T-cell (primary cell): ENCODE measurements at regions not wholly inside any gene's neighbourhood (a gene's known extent, or its start where the extent isn't known, plus 50 kb on each side); places are given as distances from the start of the nearest gene placed in this dataset.

Experiments used
- ATAC-seq, 4 experiments: fragments of 200-7000 bp in 3 of 4; fragments of 150-1000 bp in 1 of 4; cut with Tn5 transposase; replicated peaks in 1 of 4; 1 replicate in 3 of 4; 2 replicates in 1 of 4; pipeline ENCODE4 v1.10.0; 2021; ENCODE audit warnings: moderate library complexity in 3 of 4, mild to moderate bottlenecking in 2 of 4, moderate number of reproducible peaks in 1 of 4
- CTCF ChIA-PET, 2 donors: fragments of 300-600 bp; sonication (Branson Sonifier 250); formaldehyde crosslinking; loops; one replicate each; lab custom pipeline; 2022; ENCODE audit warnings: antibody characterized with exemption in 2 of 2; lab: Charles Lee
- POLR2A ChIA-PET, 2 donors: fragments of 300-600 bp; sonication (Branson Sonifier 250); formaldehyde crosslinking; loops; one replicate each; lab custom pipeline; 2022; ENCODE audit warnings: antibody characterized with exemption in 2 of 2; lab: Charles Lee
- DNase-seq, 35 experiments: peaks; one replicate each; pipeline versions ENCODE4 v3.0.0 to v3.0.0-alpha.2; 2013 to 2023
- H3K27ac ChIP-seq: one replicate; pipeline ENCODE4 v1.5.1; 2013; ENCODE audit warnings: low read length
- H3K27me3 ChIP-seq, 2 experiments: replicated peaks in 1 of 2; 1 replicate in 1 of 2; 2 replicates in 1 of 2; pipeline versions ENCODE4 v1.6.1 to v1.7.0; 2013; ENCODE audit warnings: low read length in 1 of 2, mixed read lengths in 1 of 2; ENCODE audit not compliant: control insufficient read depth in 2 of 2, insufficient read depth in 2 of 2; ENCODE audit errors: extremely low read depth in 1 of 2
- H3K36me3 ChIP-seq, 2 donors: 1 replicate in 1 of 2; 2 replicates in 1 of 2; pipeline versions ENCODE4 v1.6.1 to v1.7.0; 2013; ENCODE audit warnings: low read length in 1 of 2; ENCODE audit not compliant: control insufficient read depth in 2 of 2, insufficient read depth in 1 of 2; ENCODE audit errors: extremely low read depth in 1 of 2
- H3K4me1 ChIP-seq, 2 experiments: 1 replicate in 1 of 2; 2 replicates in 1 of 2; pipeline versions ENCODE4 v1.6.1 to v1.7.0; 2013; ENCODE audit warnings: low read length in 2 of 2, mixed read lengths in 1 of 2; ENCODE audit not compliant: insufficient read depth in 2 of 2, control insufficient read depth in 1 of 2; ENCODE audit errors: extremely low read depth in 1 of 2
- H3K4me3 ChIP-seq, 2 donors: 1 replicate in 1 of 2; 2 replicates in 1 of 2; pipeline versions ENCODE4 v1.5.1 to v1.7.0; 2013; ENCODE audit warnings: mild to moderate bottlenecking in 2 of 2, low read length in 1 of 2, moderate library complexity in 1 of 2; ENCODE audit not compliant: control insufficient read depth in 1 of 2; ENCODE audit errors: extremely low read depth in 1 of 2
- H3K9me3 ChIP-seq: 2 replicates; pipeline ENCODE4 v1.7.0; 2013
- H3K27ac Mint-ChIP-seq, 2 donors: one replicate each; pipeline ENCODE4 v1.8.0; 2020 to 2021; ENCODE audit warnings: mild to moderate bottlenecking in 2 of 2, mixed read lengths in 2 of 2
- H3K27me3 Mint-ChIP-seq, 2 donors: one replicate each; pipeline ENCODE4 v1.8.0; 2021 to 2022; ENCODE audit warnings: mixed read lengths in 2 of 2
- H3K36me3 Mint-ChIP-seq: one replicate; pipeline ENCODE4 v1.8.0; 2021; ENCODE audit warnings: mixed read lengths
- H3K4me1 Mint-ChIP-seq, 3 donors: one replicate each; pipeline ENCODE4 v1.8.0; 2020 to 2022; ENCODE audit warnings: mixed read lengths in 3 of 3, mild to moderate bottlenecking in 1 of 3
- H3K4me3 Mint-ChIP-seq, 3 donors: one replicate each; pipeline ENCODE4 v1.8.0; 2020 to 2022; ENCODE audit warnings: mild to moderate bottlenecking in 3 of 3, mixed read lengths in 3 of 3, moderate library complexity in 3 of 3
- H3K9me3 Mint-ChIP-seq, 3 donors: one replicate each; pipeline ENCODE4 v1.8.0; 2020 to 2022; ENCODE audit warnings: mixed read lengths in 3 of 3
- WGBS: methylation state at CpG from one replicate; pipeline ENCODE4 v1.1.5; 2013; ENCODE audit warnings: missing lambda C conversion rate; ENCODE audit not compliant: insufficient coverage; 5-methylcytosine and 5-hydroxymethylcytosine counted together

GRCh38 chrX:147468600-147468999 is 443.1 kb upstream of the FMR1 start:
- Mint-ChIP-seq H3K4me3 (no peak overlapping the region), H3K27ac (no peak overlapping the region), H3K9me3 (no peaks in the 10 kb centered on the region), H3K36me3 (no peaks in the 10 kb centered on the region), H3K27me3 (no peaks in the 10 kb centered on the region), H3K4me1 (no peaks in the 10 kb centered on the region)
- H3K9me3 ChIP-seq, result no peaks in the 10 kb centered on the region
- H3K27me3 ChIP-seq, result no peaks in the 10 kb centered on the region
- no peaks in the 10 kb centered on the region for H3K36me3 ChIP-seq
- H3K4me3 ChIP-seq, result no peak overlapping the region
- no peaks in the 10 kb centered on the region for H3K4me1 ChIP-seq
- WGBS, result no CpG with 5 or more reads among the region's 4 CpGs
- DNase-seq, result no peak
- no peak for ATAC-seq
- ChIA-PET POLR2A (no interaction called here), CTCF (no interaction called here)
- no peak overlapping the region for H3K27ac ChIP-seq

DNA sequence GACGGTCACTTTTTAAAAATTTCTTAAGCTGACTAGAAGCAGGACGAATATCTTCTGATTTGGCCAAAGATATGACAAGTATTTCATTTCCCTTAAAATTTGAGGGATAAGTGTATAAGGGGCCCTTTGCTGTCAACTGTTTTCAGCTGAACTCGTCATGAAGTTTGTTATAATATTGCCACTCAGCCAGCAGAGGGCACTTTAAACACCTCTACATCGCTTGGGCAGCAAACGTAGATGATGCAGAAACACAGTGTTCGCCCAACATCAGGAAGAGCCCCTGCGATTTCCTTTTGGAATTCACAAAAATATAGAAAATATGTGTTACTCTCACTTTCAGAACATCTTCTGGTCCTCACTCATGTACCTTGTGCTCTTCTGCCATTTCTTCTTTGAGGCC is 435.7 kb upstream of the FMR1 start:
- POLR2A ChIA-PET, result interaction anchor here in 1 of 2 donors (0.6 kb wide), 1 partner anchor 103 kb away, joined by 3 read pairs; no protein-coding TSS in a partner anchor

GRCh38 chrX:147478899-147479298 is 432.8 kb upstream of the FMR1 start:
- Mint-ChIP-seq H3K36me3 (no peaks in the 10 kb centered on the region), H3K27ac (no peak overlapping the region), H3K4me3 (no peak overlapping the region), H3K9me3 (peaks cover 0 to 4% (median 0%) of the 10 kb centered on the region in 3 donors), H3K27me3 (no peaks in the 10 kb centered on the region), H3K4me1 (no peaks in the 10 kb centered on the region)
- Histone ChIP-seq H3K27me3 (no peaks in the 10 kb centered on the region), H3K36me3 (no peaks in the 10 kb centered on the region), H3K9me3 (no peaks in the 10 kb centered on the region), H3K4me3 (no peak overlapping the region), H3K4me1 (no peaks in the 10 kb centered on the region), H3K27ac (no peak overlapping the region)
- no peak for ATAC-seq
- WGBS, result no CpG with 5 or more reads among the region's 2 CpGs
- DNase-seq, result no peak
- ChIA-PET CTCF (no interaction called here), POLR2A (no interaction called here)

More for the DNA sequence above, 435.7 kb upstream of the FMR1 start:
- no peaks in the 10 kb centered on the region for H3K4me1 ChIP-seq
- H3K4me1 Mint-ChIP-seq, result no peaks in the 10 kb centered on the region
- H3K27me3 Mint-ChIP-seq, result no peaks in the 10 kb centered on the region
- no CpG with 5 or more reads among the region's 7 CpGs for WGBS
- no peaks in the 10 kb centered on the region for H3K9me3 ChIP-seq
- DNase-seq, result peak in 1 of 35 experiments; percentile 2
- no peak overlapping the region for H3K27ac ChIP-seq
- no peak for ATAC-seq
- H3K36me3 Mint-ChIP-seq, result no peaks in the 10 kb centered on the region
- no peaks in the 10 kb centered on the region for H3K27me3 ChIP-seq
- peaks cover 0 to 4% (median 0%) of the 10 kb centered on the region in 3 donors for H3K9me3 Mint-ChIP-seq
- H3K36me3 ChIP-seq, result no peaks in the 10 kb centered on the region
- CTCF ChIA-PET, result interaction anchor here in 1 of 2 donors (0.6 kb wide), 1 partner anchor 21 kb away, joined by 3 read pairs; no protein-coding TSS in a partner anchor
- no peak overlapping the region for H3K27ac Mint-ChIP-seq
- no peak overlapping the region for H3K4me3 Mint-ChIP-seq
- no peak overlapping the region for H3K4me3 ChIP-seq

GRCh38 chrX:147485207-147485606 is 426.5 kb upstream of the FMR1 start:
- Mint-ChIP-seq H3K4me1 (no peaks in the 10 kb centered on the region), H3K9me3 (peaks cover 0 to under 1% (median 0%) of the 10 kb centered on the region in 3 donors), H3K27ac (no peak overlapping the region), H3K36me3 (no peaks in the 10 kb centered on the region), H3K27me3 (peaks cover 0 to 5% of the 10 kb centered on the region in 2 donors), H3K4me3 (no peak overlapping the region)
- H3K4me3 ChIP-seq, result no peak overlapping the region
- no peak overlapping the region for H3K27ac ChIP-seq
- H3K9me3 ChIP-seq, result no peaks in the 10 kb centered on the region
- H3K36me3 ChIP-seq, result no peaks in the 10 kb centered on the region
- POLR2A ChIA-PET, result no interaction called here
- CTCF ChIA-PET, result no interaction called here
- H3K27me3 ChIP-seq, result no peaks in the 10 kb centered on the region
- no CpG with 5 or more reads among the region's 2 CpGs for whole genome bisulfite sequencing
- no peaks in the 10 kb centered on the region for H3K4me1 ChIP-seq
- ATAC-seq, result no peak
- DNase-seq, result no peak

DNA sequence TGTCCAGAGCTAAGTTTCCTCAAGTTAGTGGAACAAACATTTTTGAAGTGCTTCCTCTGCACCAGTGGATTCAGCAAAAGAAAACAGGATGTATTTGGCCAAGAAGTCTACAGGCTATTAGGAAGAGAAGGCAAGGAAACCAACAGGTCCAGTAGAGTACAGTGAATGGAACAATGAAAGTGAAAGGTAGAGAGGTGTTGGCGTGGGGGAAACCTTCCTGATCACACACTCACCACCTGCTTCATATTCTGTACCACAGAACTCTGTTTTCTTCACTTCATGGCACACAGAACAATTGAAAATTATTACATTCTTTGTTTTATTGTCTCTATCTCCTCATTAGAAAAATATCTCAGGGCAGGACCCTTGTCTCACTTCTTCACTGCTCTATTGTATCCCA is 417.4 kb upstream of the FMR1 start:
- no peak overlapping the region for H3K27ac Mint-ChIP-seq
- H3K9me3 ChIP-seq, result no peaks in the 10 kb centered on the region
- H3K36me3 Mint-ChIP-seq, result no peaks in the 10 kb centered on the region
- H3K27me3 ChIP-seq, result no peaks in the 10 kb centered on the region
- WGBS, result no CpG with 5 or more reads among the region's 1 CpG
- DNase-seq (no peak), ATAC-seq (no peak)
- no peaks in the 10 kb centered on the region for H3K4me1 Mint-ChIP-seq
- no peak overlapping the region for H3K4me3 Mint-ChIP-seq
- H3K4me3 ChIP-seq, result no peak overlapping the region
- ChIA-PET POLR2A (no interaction called here), CTCF (no interaction called here)
- H3K4me1 ChIP-seq, result no peaks in the 10 kb centered on the region
- peaks cover 0 to 22% of the 10 kb centered on the region in 2 donors for H3K27me3 Mint-ChIP-seq
- H3K9me3 Mint-ChIP-seq, result peaks cover 0 to 8% (median 4%) of the 10 kb centered on the region in 3 donors
- no peak overlapping the region for H3K27ac ChIP-seq
- H3K36me3 ChIP-seq, result no peaks in the 10 kb centered on the region

DNA sequence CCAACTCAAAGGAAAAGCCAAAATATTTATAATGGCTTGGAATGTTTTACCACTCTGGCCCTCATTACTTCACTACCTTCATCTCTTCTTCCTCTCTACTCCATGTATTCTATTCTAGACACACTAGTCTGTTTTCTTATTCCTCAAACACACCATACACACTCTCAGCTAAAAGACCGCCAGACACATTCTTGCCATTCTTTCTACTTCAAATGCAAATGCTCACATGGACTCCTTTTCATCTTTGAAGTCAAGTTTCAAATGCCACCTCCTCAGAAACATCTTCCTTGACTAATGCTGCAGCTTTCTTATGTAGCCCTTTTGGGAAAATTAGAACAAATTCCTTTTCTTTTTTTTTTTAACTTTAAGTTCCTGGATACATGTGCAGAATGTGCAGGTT is 412.9 kb upstream of the FMR1 start:
- CTCF ChIA-PET, result no interaction called here
- POLR2A ChIA-PET, result no interaction called here
- H3K9me3 ChIP-seq, result no peaks in the 10 kb centered on the region
- Mint-ChIP-seq H3K4me3 (no peak overlapping the region), H3K36me3 (no peaks in the 10 kb centered on the region), H3K27ac (no peak overlapping the region), H3K4me1 (no peaks in the 10 kb centered on the region), H3K9me3 (peaks cover 0 to 8% (median 3%) of the 10 kb centered on the region in 3 donors), H3K27me3 (peaks cover 0 to 14% of the 10 kb centered on the region in 2 donors)
- no peak overlapping the region for H3K4me3 ChIP-seq
- no peak for ATAC-seq
- WGBS, result 83% methylated on average over 1 of the region's 1 CpG
- H3K4me1 ChIP-seq, result no peaks in the 10 kb centered on the region
- no peaks in the 10 kb centered on the region for H3K36me3 ChIP-seq
- no peak overlapping the region for H3K27ac ChIP-seq
- no peaks in the 10 kb centered on the region for H3K27me3 ChIP-seq
- no peak for DNase-seq

GRCh38 chrX:147522981-147523380 is 388.7 kb upstream of the FMR1 start:
- no CpG with 5 or more reads among the region's 2 CpGs for WGBS
- POLR2A ChIA-PET, result no interaction called here

More at GRCh38 chrX:147522981-147523380, 388.7 kb upstream of the FMR1 start:
- Histone ChIP-seq H3K27me3 (no peaks in the 10 kb centered on the region), H3K27ac (no peak overlapping the region), H3K4me1 (no peaks in the 10 kb centered on the region), H3K4me3 (no peak overlapping the region), H3K9me3 (no peaks in the 10 kb centered on the region), H3K36me3 (no peaks in the 10 kb centered on the region)
- CTCF ChIA-PET, result interaction anchor here in 1 of 2 donors (1.0 kb wide), 1 partner anchor 8 kb away, joined by 3 read pairs; no protein-coding TSS in a partner anchor
- no peak for ATAC-seq
- Mint-ChIP-seq H3K36me3 (no peaks in the 10 kb centered on the region), H3K4me3 (no peak overlapping the region), H3K4me1 (no peaks in the 10 kb centered on the region), H3K9me3 (peaks cover 0 to 3% (median 0%) of the 10 kb centered on the region in 3 donors), H3K27me3 (peaks cover 0 to 6% of the 10 kb centered on the region in 2 donors), H3K27ac (no peak overlapping the region)
- DNase-seq, result no peak
